HCEC 1CT (cell line): ENCODE measurements at regions not wholly inside any gene's neighbourhood (a gene's known extent, or its start where the extent isn't known, plus 50 kb on each side); places are given as distances from the start of the nearest gene placed in this dataset.

ENCODE experiments used
- DNase-seq: peaks from one replicate; pipeline ENCODE4 v3.0.0-alpha.2; 2017

- DNase-seq, result peak; percentile 83
Observed at GRCh38 chr2:160970052-160970965, 189.9 kb upstream of the TANK start.

- DNase-seq, result no peak
Observed at GRCh38 chr2:160973991-160974390, 186.2 kb upstream of the TANK start.

GRCh38 chr2:160974803-160975202 is 185.4 kb upstream of the TANK start:
- no peak for DNase-seq

- no peak for DNase-seq
Observed at GRCh38 chr2:160976797-160977196, 183.4 kb upstream of the TANK start.

- DNase-seq, result no peak
Observed at GRCh38 chr2:160977376-160977775, 182.9 kb upstream of the TANK start.

GRCh38 chr2:160977854-160978253 is 182.4 kb upstream of the TANK start:
- no peak for DNase-seq

- no peak for DNase-seq
Observed at GRCh38 chr2:160984426-160985077, 175.7 kb upstream of the TANK start.

GRCh38 chr2:160989778-160990177 is 170.4 kb upstream of the TANK start:
- DNase-seq, result no peak

GRCh38 chr2:160993654-160994061 is 166.6 kb upstream of the TANK start:
- no peak for DNase-seq

GRCh38 chr2:160994141-160995002 is 165.9 kb upstream of the TANK start:
- DNase-seq, result peak; percentile 93

- DNase-seq, result no peak
Observed at GRCh38 chr2:160996584-160996983, 163.6 kb upstream of the TANK start.

- DNase-seq, result peak; percentile 38
Observed at GRCh38 chr2:161004379-161004778, 155.8 kb upstream of the TANK start.

- DNase-seq, result peak; percentile 47
Observed at GRCh38 chr2:161005170-161005569, 155.1 kb upstream of the TANK start.

- DNase-seq, result no peak
Observed at GRCh38 chr2:161008311-161008710, 151.9 kb upstream of the TANK start.

- DNase-seq, result no peak
Observed at GRCh38 chr2:161010503-161011015, 149.7 kb upstream of the TANK start.

GRCh38 chr2:161017780-161018470 is 142.3 kb upstream of the TANK start:
- no peak for DNase-seq

GRCh38 chr2:161019311-161019710 is 140.9 kb upstream of the TANK start:
- peak; percentile 37 for DNase-seq

- DNase-seq, result no peak
Observed at GRCh38 chr2:161020437-161020836, 139.8 kb upstream of the TANK start.

- no peak for DNase-seq
Observed at GRCh38 chr2:161028581-161028980, 131.6 kb upstream of the TANK start.

- DNase-seq, result no peak
Observed at GRCh38 chr2:161029321-161029720, 130.9 kb upstream of the TANK start.

- DNase-seq, result peak; percentile 99
Observed at GRCh38 chr2:161030260-161031063, 129.8 kb upstream of the TANK start.
